CD4-positive, alpha-beta T cell treated with Interleukin-1 beta for 1 hour (primary cell): ENCODE measurements at regions not wholly inside any gene's neighbourhood (a gene's known extent, or its start where the extent isn't known, plus 50 kb on each side); places are given as distances from the start of the nearest gene placed in this dataset.
"Not testable (repeated sequence)": the region's sequence is repeated elsewhere in the genome, so short reads cannot be mapped to it uniquely, and the experiment has no call there.

Source experiments
- DNase-seq, 2 donors: peaks; one replicate each; pipeline ENCODE4 v3.0.0-alpha.2; 2020 to 2022

DNA sequence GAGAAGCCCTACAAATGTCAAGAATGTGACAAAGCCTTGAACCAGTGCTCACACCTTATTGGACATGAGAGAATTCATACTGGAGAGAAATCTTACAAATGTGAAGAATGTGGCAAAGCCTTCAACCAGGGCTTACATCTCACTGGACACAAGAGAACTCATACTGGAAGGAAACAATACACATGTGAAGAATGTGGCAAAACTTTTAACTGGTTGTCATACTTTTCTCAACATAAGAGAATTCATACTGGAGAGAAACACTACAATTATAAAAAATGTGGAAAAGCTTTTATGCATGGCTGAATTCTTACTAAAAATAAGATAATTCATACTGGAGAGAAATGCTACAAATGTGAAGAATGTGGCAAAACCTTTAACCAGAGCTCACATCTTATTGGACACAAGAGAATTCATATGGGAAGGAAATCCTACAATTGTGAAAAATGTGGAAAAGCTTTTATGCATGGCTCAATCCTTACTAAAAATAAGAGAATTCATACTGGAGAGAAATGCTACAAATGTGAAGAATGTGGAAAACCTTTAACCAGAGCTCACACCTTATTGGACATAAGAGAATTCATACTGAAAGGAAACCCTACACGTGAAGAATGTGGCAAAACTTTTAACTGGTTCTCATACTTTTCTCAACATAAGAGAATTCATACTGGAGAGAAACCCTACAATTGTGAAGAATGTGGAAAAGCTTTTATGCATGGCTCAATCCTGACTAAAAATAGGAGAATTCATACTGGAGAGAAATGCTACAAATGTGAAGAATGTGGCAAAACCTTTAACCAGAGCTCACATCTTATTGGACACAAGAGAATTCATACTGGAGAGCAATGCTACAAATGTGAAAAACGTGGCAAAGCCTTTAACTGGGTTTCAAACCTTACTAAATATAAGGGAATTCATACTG lies 350.6 kb upstream of the NUPR2 start:
- DNase-seq = not testable (repeated sequence)

DNA sequence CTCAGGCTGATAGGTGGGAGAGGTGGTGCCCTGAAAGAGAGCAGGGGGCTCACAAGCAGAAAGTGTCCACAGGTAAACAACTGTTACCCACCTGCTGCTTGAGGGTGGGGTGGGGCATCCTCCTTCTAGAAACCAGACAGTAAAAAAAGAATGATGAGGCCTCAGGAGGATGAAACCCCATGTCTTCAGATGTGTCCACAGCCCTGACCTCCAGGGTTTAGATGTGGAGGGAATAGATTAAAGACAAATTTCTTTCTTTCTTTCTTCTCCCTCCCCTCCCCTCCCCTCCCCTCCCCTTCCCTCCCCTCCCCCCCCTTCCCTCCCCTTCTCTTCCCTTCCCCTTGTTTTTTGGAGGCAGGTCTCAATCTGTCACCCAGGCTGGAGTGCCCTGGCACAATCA lies 333.5 kb upstream of the NUPR2 start:
- no peak for DNase-seq

DNA sequence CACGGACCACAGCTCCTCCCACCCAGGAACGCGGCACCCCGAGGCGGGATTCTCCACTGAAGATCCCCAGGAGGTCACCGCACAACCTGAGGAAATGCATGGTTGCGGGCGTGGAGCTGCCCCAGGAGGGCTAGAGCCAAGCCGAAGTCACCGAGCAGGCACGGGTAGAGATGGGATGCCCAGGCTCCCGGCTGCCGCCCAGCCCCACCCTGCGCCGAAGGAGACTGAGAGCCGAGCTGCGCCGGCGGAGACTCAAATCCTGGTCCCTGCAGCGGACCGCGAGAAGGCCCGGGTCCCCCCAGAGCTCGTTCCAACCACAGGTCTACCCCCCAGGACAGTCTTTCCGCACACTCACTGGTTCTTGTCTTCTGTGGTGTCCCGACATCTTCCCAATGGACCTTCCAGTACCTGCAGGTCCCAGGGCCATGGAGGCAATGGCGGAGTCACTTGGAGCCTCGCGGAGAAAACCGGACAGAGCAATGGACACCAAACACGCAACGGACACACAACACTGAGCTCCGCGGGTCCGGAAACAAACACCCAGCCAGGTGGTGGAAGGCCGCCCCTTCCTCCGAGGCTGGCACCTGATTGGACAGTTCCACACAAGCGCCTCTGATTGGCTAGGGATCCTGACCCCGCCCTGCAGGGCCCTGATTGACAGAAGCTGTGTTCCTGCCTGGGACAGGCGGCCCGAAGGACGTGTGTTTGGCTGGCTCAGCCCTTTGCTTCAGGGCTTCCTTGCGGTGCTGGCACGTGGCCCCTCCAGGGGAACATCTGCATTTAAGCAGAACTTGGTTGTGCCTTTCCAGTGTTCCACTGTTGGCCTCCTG lies 331.9 kb upstream of the NUPR2 start:
- DNase-seq = no peak

DNA sequence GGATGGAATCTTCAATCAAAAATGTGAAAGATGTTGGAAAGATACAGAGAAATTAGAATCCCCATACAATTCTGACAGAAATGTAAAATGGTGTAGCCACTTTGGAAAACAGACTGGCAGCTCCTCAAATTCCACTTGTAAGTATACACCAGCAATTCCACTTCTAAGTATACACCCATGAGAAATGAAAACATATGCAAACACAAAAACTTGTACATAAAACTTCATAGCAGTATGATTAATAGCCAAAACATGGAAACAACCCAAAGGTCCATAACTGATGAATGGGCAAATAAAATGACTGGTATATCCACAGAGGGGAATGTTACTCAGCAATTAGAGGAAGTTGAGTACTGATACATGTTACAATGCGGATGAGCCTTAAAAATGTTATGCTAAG lies 304.3 kb upstream of the NUPR2 start:
- not testable (repeated sequence) for DNase-seq

GRCh38 chr7:56375173-56375572 lies 259.0 kb upstream of the NUPR2 start:
- no peak for DNase-seq

- DNase-seq = not testable (repeated sequence)
Measured at GRCh38 chr7:56374666-56375065, 258.4 kb upstream of the NUPR2 start.

DNA sequence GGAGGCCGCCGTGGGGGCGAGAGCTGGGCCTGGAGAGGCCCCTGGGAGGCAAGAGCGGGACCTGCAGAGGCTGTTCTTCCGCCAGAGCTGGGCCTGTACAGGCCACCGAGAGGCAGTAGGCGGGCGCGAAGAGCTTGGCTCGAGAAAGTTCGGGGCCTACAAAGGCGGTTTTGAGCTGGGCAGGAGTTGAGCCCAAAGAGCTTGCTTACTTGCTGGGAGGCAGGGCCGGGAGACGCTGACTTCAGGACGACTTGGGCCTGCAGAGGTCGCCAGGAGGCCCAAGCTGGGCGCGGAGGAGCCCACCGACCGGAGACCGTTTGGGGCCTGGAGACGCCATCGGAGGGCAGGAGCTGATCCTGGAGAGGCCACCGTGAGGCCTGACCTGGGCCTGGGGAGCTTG lies 257.1 kb upstream of the NUPR2 start:
- DNase-seq = peak; percentile 30 to 54

DNA sequence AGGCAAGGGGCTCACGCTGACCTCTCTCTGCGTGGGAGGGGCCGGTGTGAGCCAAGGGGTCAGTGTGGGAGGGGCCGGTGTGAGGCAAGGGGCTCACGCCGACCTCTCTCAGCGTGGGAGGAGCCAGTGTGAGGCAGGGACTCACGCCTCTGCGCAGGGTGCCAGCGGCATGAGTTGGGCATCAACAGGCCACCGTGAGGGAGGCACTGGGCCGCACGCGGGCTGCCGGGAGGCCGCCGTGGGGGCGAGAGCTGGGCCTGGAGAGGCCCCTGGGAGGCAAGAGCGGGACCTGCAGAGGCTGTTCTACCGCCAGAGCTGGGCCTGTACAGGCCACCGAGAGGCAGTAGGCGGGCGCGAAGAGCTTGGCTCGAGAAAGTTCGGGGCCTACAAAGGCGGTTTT lies 255.6 kb upstream of the NUPR2 start:
- peak in 1 of 2 donors; percentile 15 for DNase-seq

DNA sequence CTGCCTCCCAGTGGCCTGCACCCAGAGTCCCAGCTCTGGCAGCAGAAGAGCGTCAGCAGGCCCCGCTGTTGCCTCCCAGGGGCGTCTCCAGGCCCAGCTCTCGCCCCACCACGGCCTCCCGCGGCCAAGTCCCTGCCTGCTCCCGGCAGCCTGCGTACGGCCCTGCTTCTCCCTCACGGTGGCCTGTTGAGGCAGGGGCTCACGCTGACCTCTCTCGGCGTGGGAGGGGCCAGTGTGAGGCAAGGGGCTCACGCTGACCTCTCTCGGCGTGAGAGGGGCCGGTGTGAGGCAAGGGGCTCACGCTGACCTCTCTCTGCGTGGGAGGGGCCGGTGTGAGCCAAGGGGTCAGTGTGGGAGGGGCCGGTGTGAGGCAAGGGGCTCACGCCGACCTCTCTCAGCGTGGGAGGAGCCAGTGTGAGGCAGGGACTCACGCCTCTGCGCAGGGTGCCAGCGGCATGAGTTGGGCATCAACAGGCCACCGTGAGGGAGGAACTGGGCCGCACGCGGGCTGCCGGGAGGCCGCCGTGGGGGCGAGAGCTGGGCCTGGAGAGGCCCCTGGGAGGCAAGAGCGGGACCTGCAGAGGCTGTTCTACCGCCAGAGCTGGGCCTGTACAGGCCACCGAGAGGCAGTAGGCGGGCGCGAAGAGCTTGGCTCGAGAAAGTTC lies 254.1 kb upstream of the NUPR2 start:
- not testable (repeated sequence) for DNase-seq

DNA sequence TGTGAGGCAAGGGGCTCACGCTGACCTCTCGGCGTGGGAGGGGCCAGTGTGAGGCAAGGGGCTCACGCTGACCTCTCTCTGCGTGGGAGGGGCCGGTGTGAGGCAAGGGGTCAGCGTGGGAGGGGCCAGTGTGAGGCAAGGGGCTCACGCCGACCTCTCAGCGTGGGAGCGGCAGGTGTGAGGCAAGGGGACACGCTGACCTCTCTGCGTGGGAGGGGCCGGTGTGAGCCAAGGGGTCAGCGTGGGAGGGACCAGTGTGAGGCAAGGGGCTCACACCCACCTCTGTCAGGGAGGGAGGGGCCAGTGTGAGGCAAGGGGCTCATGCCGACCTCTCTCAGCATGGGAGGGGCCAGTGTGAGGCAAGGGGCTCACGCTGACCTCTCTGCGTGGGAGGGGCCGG lies 251.7 kb upstream of the NUPR2 start:
- DNase-seq = not testable (repeated sequence)

DNA sequence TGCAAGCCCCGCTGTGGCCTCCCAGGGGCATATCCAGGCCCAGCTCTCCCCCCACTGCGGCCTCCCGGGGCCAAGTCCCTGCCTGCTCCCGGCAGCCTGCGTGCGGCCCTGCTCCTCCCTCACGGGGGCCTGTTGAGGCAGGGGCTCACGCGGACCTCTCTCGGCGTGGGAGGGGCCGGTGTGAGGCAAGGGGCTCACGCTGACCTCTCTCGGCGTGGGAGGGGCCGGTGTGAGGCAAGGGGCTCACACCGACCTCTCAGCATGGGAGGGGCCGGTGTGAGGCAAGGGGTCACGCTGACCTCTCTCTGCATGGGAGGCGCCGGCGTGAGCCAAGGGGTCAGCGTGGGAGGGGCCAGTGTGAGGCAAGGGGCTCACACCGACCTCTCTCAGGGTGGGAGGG lies 251.2 kb upstream of the NUPR2 start:
- DNase-seq = not testable (repeated sequence)

DNA sequence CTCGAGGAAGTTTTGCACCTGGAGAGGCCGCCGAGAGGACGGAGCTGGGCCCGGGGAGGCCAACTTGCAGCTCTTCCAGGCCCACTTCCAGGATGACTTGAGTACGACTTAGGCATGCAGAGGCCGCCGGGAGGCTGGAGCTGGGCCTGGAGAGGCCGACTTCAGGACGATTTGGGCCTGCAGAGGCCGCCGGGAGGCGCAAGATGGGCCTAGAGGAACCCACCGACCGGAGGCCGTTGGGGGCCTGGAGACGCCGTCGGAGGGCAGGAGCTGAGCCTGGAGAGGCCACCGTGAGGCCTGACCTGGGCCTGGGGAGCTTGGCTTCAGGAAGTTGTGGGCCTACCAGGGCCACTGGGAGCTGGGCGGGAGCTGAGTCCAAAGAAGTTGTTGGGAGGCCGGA lies 250.5 kb upstream of the NUPR2 start:
- DNase-seq = not testable (repeated sequence)

- DNase-seq = not testable (repeated sequence)
Measured at GRCh38 chr7:56352576-56352975, 236.4 kb upstream of the NUPR2 start.

DNA sequence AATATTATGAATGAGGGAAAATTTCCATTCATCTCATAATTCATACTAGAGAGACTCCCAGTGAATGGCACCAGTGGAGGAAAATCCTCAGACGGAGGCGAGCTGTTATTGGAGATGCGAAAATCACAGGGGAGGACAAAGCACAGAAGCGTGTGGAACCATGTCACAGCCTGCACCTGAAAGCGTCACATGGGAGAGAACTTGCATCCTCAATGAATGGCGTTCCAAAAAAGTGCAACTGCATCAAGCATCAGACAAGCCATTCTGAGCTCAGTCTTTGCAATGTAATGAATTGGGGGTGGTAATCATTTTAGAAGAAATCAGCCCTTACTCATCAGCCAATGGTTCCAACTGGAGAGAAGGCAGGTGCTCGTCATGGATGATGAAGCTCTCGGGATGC lies 235.0 kb upstream of the NUPR2 start:
- DNase-seq = not testable (repeated sequence)

GRCh38 chr7:56348311-56348710 lies 232.1 kb upstream of the NUPR2 start:
- not testable (repeated sequence) for DNase-seq

DNA sequence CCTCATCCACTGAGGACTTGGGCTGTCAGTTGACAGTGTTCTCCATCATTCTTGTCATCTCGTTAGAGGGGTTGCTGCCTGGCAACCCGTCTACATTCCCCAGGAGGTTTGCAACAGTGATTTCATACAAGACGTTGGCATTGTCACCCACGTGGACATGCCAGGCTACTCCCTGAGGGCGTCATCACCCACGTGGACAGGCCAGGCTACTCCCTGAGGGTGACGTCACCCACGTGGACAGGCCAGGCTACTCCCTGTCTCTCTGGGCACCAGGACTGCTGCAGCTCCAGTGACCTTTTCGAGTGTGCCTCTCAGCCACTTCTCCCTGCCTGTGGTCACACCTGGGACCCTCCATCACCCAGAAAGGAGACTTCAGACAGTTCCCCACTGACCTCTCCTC lies 212.1 kb upstream of the NUPR2 start:
- not testable (repeated sequence) for DNase-seq

- DNase-seq = no peak
Measured at GRCh38 chr7:56290548-56290947, 174.3 kb upstream of the NUPR2 start.

DNA sequence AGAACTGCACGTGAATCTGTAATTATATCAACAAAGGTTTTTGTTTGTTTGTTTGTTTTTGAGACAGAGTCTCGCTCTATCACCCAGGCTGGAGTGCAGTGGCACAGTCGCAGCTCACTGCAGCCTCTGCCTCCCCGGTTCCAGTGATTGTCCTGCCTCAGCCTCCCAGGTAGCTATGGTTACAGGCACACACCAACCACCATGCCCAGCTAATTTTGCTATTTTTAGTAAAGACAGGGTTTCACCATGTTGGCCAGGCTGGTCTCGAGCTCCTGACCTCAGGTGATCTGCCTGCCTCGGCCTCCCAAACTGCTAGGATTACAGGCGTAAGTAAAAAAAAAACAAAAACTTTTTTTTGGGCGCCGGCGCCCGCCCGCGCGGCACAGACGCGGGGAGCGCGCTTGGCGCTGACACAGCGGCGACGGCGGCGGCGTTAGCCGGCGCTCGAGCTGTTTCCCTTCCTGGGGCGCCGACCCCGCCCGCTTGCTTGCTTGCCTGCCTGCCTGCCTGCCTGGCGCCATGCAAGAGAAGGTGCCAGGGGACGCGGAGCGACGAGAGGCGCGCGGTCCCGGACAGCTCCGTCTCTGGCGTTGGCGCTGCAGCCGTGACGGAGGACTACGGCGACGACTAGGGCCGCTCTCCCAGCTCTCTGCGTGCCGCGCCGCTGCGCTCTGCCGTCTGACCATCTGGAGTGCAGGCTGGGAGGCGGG lies 171.4 kb upstream of the NUPR2 start:
- no peak for DNase-seq

DNA sequence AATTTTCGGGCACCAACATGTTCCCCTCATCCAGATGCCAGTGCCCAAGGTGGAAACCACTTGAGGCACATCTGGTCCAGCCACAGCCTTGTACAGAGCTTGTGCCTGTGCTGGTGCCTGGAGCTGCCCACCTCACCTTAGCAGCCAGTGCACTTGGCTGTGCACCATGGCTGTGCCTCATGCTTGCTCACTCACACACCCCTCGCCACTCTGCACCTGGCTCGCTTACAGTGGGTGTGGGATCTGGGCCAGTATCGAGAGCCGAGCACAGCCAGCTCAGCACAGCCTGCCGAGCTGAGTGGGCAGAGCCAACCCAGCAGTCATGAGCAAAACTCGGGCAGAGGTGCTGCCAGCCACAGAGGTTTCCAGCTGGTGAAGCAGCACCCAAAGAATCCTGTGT lies 139.9 kb upstream of the NUPR2 start:
- DNase-seq = no peak

- DNase-seq = no peak
Measured at GRCh38 chr7:56250135-56250534, 133.9 kb upstream of the NUPR2 start.

- no peak for DNase-seq
Measured at GRCh38 chr7:56229631-56230030, 113.4 kb upstream of the NUPR2 start.

DNA sequence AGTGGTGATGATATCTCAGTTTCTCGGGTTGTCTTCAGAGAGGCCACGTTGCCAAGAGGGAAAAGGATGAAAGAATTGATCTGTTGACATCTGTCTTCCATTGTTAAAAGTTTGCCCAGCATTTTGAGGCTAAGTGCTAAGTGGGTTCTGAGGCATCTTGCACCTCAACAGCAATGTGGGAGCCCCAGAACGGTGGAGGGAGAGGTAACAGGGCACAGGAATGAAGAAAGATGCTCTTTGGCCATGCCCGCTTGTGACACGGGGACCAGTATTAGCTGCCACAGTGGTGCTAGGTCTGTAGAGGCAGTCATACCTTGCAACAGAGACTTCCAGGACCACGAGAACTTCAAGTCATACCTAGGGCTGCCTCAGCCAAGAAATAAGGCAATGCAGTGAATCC lies 106.6 kb upstream of the NUPR2 start:
- DNase-seq = no peak

DNA sequence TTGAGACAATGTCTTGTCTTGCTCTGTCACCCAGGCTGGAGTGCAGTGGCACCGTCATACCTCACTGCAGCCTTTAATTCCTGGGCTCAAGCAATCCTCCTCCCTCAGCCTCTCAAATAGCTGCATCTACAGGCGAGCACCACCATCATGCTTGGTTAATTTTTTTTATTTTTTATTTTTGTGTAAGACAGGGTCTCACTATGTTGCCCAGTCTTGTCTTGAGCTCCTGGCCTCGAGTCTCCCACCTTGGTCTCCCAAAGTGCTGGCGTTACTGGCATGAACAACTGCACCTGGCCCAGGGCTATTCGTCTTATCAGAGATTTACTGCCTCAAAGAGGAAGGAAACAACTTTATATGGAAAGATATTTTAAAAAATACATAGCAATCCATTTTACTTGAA lies 102.8 kb upstream of the NUPR2 start:
- DNase-seq = no peak
